ENCODE measurements at regions not wholly inside any gene's neighbourhood (a gene's known extent, or its start where the extent isn't known, plus 50 kb on each side); places are given as distances from the start of the nearest gene placed in this dataset.

- no peak for DNase-seq (ENCODE audit: low read depth in 2 of 2)
Measured at GRCh38 chr10:123526356-123527064, 139.6 kb upstream of the GPR26 start.

DNA sequence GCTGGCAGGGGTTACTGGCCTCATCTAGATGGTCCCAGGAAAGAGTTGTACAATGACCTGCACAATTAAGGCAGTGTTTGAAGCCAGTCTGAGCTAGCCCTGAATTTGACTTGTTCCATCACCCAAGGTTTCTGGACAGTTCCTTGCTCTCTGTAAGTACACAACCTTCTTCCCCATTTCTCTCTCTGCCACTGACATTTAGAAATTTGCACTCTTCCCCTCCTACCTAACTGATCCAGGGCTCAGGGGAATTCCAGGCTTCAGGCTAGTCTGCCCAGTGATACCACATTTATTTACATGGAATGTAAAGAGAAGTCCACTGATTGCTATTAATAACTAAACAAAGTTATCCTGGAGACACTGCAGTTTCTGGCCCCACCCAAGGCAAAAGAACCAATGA is 139.0 kb upstream of the GPR26 start:
- no peak for DNase-seq (ENCODE audit: low read depth in 2 of 2)

DNA sequence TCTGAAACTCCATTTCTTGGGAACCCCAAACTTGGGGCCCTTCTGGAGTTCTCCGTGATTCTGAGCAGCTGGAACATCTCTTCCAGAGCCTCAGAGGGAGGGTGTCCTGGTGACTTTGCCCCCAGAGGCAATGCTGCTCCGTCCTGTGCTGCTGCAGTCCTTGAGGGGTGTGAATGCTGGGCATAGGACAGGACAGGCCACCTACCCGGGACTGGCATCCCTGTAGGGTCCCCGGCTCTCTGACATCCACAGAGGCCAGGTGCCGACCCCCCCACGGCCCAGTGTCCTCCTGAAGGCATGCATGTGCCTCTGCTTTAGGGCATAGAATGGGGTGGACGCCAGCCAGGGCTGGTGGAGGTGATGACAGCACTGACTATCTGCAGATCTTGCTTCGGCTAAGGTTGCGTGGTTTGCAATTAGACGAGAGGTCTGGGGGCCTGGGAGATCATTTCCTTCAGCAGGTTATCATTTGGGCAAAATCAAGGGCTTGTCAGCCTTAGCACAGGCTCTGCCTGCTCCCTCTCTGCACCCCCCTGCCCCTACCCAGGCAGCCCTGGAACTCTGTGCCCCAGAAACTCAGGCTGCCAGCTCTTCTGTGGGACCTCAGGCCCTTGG is 136.9 kb upstream of the GPR26 start:
- no peak for DNase-seq (ENCODE audit: low read depth in 2 of 2)

GRCh38 chr10:123530166-123530870 is 135.8 kb upstream of the GPR26 start:
- no peak for DNase-seq (ENCODE audit: low read depth in 2 of 2)

GRCh38 chr10:123535386-123535785 is 130.8 kb upstream of the GPR26 start:
- no peak for DNase-seq (ENCODE audit: low read depth in 2 of 2)

GRCh38 chr10:123536176-123536845 is 129.8 kb upstream of the GPR26 start:
- DNase-seq (ENCODE audit: low read depth in 2 of 2), result no peak

GRCh38 chr10:123537188-123537961 is 128.8 kb upstream of the GPR26 start:
- no peak for DNase-seq (ENCODE audit: low read depth in 2 of 2)

- no peak for DNase-seq (ENCODE audit: low read depth in 2 of 2)
Measured at GRCh38 chr10:123538401-123539320, 127.5 kb upstream of the GPR26 start.

- no peak for DNase-seq (ENCODE audit: low read depth in 2 of 2)
Measured at GRCh38 chr10:123544986-123545385, 121.2 kb upstream of the GPR26 start.

DNA sequence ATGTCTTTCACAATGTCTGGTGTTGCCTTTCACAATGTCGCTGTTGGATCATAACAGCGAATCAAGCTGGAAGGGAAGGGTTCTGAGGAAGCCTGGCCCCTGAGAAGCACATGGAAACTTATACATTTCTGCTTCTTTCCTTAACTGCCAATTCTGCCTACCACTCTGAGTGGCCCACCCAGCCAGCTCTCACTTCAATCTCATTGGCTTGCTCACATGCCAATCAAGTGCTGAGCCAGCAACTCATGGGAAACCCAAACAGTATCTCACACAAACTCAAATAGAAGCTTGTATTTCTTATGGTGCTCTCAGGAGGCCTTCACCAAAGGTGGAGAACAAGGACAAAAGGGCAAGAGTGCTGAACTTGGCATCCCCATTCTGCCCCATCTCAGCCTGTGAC is 117.4 kb upstream of the GPR26 start:
- no peak for DNase-seq (ENCODE audit: low read depth in 2 of 2)

- no peak for DNase-seq (ENCODE audit: low read depth in 2 of 2)
Measured at GRCh38 chr10:123549761-123550454, 116.2 kb upstream of the GPR26 start.

DNA sequence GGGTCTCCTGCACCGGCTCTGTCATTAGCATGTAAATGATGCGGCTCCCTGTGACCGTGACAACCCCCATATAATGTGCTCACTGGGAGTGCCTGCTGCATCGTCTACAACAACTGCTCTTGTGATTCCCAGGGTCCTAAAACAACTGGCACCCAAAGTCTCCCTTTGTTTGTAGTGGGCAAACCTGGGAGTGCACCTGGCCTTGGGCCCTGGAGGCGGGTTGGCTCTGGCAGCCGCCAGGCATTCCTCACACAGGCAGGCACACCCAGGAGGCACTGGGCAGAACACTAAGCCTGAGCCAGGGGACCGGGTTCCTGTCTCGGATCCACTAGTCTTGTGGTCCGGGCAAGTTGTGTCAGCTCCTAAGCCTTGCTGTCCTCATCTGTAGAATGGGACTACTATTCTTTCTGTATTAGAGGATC is 115.5 kb upstream of the GPR26 start:
- no peak for DNase-seq (ENCODE audit: low read depth in 2 of 2)

DNA sequence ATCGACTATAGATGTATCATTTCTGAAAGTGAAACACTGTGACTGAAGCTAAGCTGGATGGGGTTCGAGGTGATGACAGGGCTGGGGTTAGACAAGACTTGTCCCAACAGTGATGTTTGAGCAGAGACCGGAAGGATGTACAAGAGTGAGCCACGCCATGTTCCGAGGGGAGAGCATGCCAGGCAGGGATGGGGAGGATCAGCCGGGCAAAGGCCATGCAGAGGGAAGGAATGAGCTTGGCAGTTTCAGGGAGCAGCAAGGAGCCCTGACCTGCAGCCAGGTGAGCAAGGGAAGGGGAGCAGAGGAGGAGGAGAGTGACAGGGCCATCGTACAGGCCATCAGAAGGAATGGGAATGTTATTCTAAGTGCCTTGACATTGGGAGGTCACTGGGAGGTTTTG is 114.9 kb upstream of the GPR26 start:
- DNase-seq (ENCODE audit: low read depth in 2 of 2), result no peak

GRCh38 chr10:123552760-123553554 is 113.2 kb upstream of the GPR26 start:
- no peak for DNase-seq (ENCODE audit: low read depth in 2 of 2)

- DNase-seq (ENCODE audit: low read depth in 2 of 2), result no peak
Measured at GRCh38 chr10:123553810-123554430, 112.2 kb upstream of the GPR26 start.

DNA sequence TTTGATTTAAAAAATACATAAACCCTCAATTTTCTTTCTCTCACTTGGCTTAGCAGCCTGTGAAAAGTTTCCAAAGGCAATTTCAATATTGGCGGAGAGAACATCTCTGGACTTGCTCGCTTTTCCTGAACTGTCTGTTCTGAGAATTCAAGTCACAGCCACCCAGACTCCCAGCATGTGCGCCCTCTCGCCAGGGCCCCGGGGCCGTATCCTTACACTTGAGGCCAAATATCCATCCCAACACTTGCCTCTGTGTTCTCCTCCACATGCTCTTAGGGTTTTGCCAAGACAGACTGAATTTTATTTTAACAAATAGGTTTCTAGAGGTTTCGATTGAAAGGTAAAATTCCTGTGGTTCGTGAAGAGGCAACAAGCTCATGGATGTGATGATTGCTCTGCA is 111.5 kb upstream of the GPR26 start:
- DNase-seq (ENCODE audit: low read depth in 2 of 2), result no peak

- no peak for DNase-seq (ENCODE audit: low read depth in 2 of 2)
Measured at GRCh38 chr10:123555616-123556015, 110.5 kb upstream of the GPR26 start.

DNA sequence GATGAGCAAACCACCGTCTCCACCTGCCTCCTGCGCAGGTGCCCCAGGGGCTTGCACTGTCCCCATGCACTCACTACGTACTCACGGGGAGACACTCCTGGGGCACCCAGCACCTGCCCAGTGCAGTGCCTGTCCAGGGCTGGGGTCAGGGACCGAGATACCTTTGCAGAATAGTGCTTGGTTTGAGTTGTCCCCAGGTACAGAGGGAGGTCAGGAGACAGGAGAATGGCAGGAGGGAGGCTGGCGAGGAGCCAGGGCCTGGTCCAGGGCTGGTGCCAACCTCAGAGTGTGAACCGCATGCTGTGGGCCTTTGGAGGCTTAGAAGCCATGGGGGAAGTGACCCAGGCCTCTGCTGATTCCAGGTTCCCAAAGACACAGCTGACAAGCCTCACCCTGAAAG is 110.1 kb upstream of the GPR26 start:
- no peak for DNase-seq (ENCODE audit: low read depth in 2 of 2)

GRCh38 chr10:123556736-123557135 is 109.4 kb upstream of the GPR26 start:
- DNase-seq (ENCODE audit: low read depth in 2 of 2), result no peak

Data from activated CD4-positive, alpha-beta T cell treated with anti-CD3 and anti-CD28 coated beads for 24 hours (primary cell).